Thoracic aorta (tissue), 2 donors: ENCODE measurements at regions not wholly inside any gene's neighbourhood (a gene's known extent, or its start where the extent isn't known, plus 50 kb on each side); places are given as distances from the start of the nearest gene placed in this dataset.

Source experiments
- ATAC-seq: fragments of 150-250 bp; one replicate; pipeline ENCODE4 v1.8.0; 2017; ENCODE audit warnings: low read depth; ENCODE audit not compliant: insufficient number of reproducible peaks, low FRiP score
- DNase-seq: peaks from one replicate; pipeline ENCODE4 v3.0.0-alpha.2; 2020; ENCODE audit warnings: low spot score
- H3K27ac ChIP-seq, 2 donors: fragments of 200-600 bp; sonication (generic); 1 replicate in 1 of 2; 2 replicates in 1 of 2; pipeline ENCODE4 v1.5.1; 2016; ENCODE audit warnings: mild to moderate bottlenecking in 2 of 2, moderate library complexity in 2 of 2
- H3K27me3 ChIP-seq: fragments of 200-600 bp; sonication (generic); replicated peaks from 2 replicates; pipeline ENCODE4 v1.6.0; 2016; ENCODE audit warnings: mild to moderate bottlenecking; ENCODE audit not compliant: insufficient read depth
- H3K36me3 ChIP-seq: fragments of 200-600 bp; sonication (generic); one replicate; pipeline ENCODE4 v1.5.1; 2016
- H3K4me1 ChIP-seq, 2 donors: fragments of 200-600 bp; sonication (generic); 1 replicate in 1 of 2; 2 replicates in 1 of 2; pipeline versions ENCODE4 v1.5.1 to v1.6.0; 2016; ENCODE audit warnings: low read depth in 2 of 2, mild to moderate bottlenecking in 1 of 2; ENCODE audit not compliant: control insufficient read depth in 1 of 2
- H3K4me3 ChIP-seq: fragments of 200-600 bp; sonication (generic); 2 replicates; pipeline ENCODE4 v1.5.1; 2016; ENCODE audit warnings: mild to moderate bottlenecking
- H3K9me3 ChIP-seq: fragments of 200-600 bp; sonication (generic); 2 replicates; pipeline ENCODE4 v1.5.1; 2016
- CTCF ChIP-seq: fragments of 200-600 bp; sonication (generic); IDR thresholded peaks from one replicate; pipeline ENCODE4 v1.5.1; 2019; ENCODE audit warnings: antibody characterized with exemption

- H3K4me1 ChIP-seq = no peaks in the 10 kb centered on the region
- no peak for DNase-seq
- H3K27ac ChIP-seq = no peak overlapping the region
- H3K4me3 ChIP-seq = no peak overlapping the region
- no peaks in the 10 kb centered on the region for H3K36me3 ChIP-seq
- no peaks in the 10 kb centered on the region for H3K27me3 ChIP-seq
- no peak for ATAC-seq
- H3K9me3 ChIP-seq = no peaks in the 10 kb centered on the region
- TF ChIP-seq CTCF = no peak
Measured at GRCh38 chr4:52317361-52317879, 266.3 kb downstream of the SPATA18 start.

GRCh38 chr4:52317981-52318380 lies 266.9 kb downstream of the SPATA18 start:
- no peaks in the 10 kb centered on the region for H3K27me3 ChIP-seq
- no peak overlapping the region for H3K27ac ChIP-seq
- no peaks in the 10 kb centered on the region for H3K9me3 ChIP-seq
- no peak for DNase-seq
- H3K4me3 ChIP-seq = no peak overlapping the region
- TF ChIP-seq CTCF = no peak
- H3K36me3 ChIP-seq = no peaks in the 10 kb centered on the region
- H3K4me1 ChIP-seq = no peaks in the 10 kb centered on the region
- no peak for ATAC-seq

- Histone ChIP-seq H3K4me3 (no peak overlapping the region), H3K4me1 (no peaks in the 10 kb centered on the region), H3K27me3 (no peaks in the 10 kb centered on the region), H3K36me3 (no peaks in the 10 kb centered on the region), H3K9me3 (peaks cover 9% of the 10 kb centered on the region), H3K27ac (no peak overlapping the region)
- no peak for TF ChIP-seq CTCF
- ATAC-seq (no peak), DNase-seq (no peak)
Measured at GRCh38 chr4:52329894-52330293, 278.8 kb downstream of the SPATA18 start.

- TF ChIP-seq CTCF = no peak
- no peak for ATAC-seq
- H3K4me1 ChIP-seq = no peaks in the 10 kb centered on the region
Measured at GRCh38 chr4:52343595-52343994, 292.5 kb downstream of the SPATA18 start.

GRCh38 chr4:52350926-52351325 lies 299.8 kb downstream of the SPATA18 start:
- Histone ChIP-seq H3K36me3 (no peaks in the 10 kb centered on the region), H3K27me3 (no peaks in the 10 kb centered on the region), H3K4me3 (no peak overlapping the region), H3K27ac (no peak overlapping the region), H3K4me1 (no peaks in the 10 kb centered on the region), H3K9me3 (no peaks in the 10 kb centered on the region)
- no peak for DNase-seq
- no peak for TF ChIP-seq CTCF
- no peak for ATAC-seq

More at GRCh38 chr4:52343595-52343994, 292.5 kb downstream of the SPATA18 start:
- Histone ChIP-seq H3K4me3 (no peak overlapping the region), H3K36me3 (no peaks in the 10 kb centered on the region), H3K9me3 (no peaks in the 10 kb centered on the region), H3K27ac (no peak overlapping the region), H3K27me3 (no peaks in the 10 kb centered on the region)
- DNase-seq = no peak
